HEK293 (cell line): ENCODE measurements at regions not wholly inside any gene's neighbourhood (a gene's known extent, or its start where the extent isn't known, plus 50 kb on each side); places are given as distances from the start of the nearest gene placed in this dataset.

Source experiments
- CTCF ChIA-PET: fragments of 350-600 bp; formaldehyde crosslinking; extraction: SDS; loops from one replicate; lab custom pipeline; 2021; ENCODE audit warnings: antibody characterized with exemption; lab: Yijun Ruan, JAX
- POLR2A ChIA-PET: fragments of 300-600 bp; formaldehyde crosslinking; extraction: SDS; loops from one replicate; lab custom pipeline; 2020; ENCODE audit warnings: antibody characterized with exemption, inconsistent platforms; lab: Yijun Ruan, JAX
- H3K27ac ChIP-seq: fragments of 200-500 bp; sonication (Bioruptor generic); 2 replicates; pipeline ENCODE4 v1.5.1; 2014; ENCODE audit warnings: low read depth, low read length, control low read depth, inconsistent platforms; ENCODE audit errors: extremely low read depth
- H3K36me3 ChIP-seq, 2 experiments: fragments of 200-500 bp in 1 of 2; sonication (Bioruptor generic) in 1 of 2; 1 replicate in 1 of 2; 2 replicates in 1 of 2; pipeline ENCODE4 v1.5.1; 2014 to 2017; ENCODE audit warnings: inconsistent platforms in 2 of 2, low read length in 2 of 2; ENCODE audit not compliant: control insufficient read depth in 2 of 2, insufficient read depth in 1 of 2
- H3K4me1 ChIP-seq: fragments of 200-500 bp; sonication (Bioruptor generic); 2 replicates; pipeline ENCODE4 v1.5.1; 2014; ENCODE audit warnings: mild to moderate bottlenecking, low read length, inconsistent platforms; ENCODE audit not compliant: control insufficient read depth, insufficient read depth
- H3K4me3 ChIP-seq: 2 replicates; pipeline ENCODE4 v1.5.1; 2011; ENCODE audit warnings: low read depth, mild to moderate bottlenecking, control low read depth, low read length, moderate library complexity
- H3K9me3 ChIP-seq: fragments of 200-500 bp; sonication (Bioruptor generic); 2 replicates; pipeline ENCODE4 v1.5.1; 2014; ENCODE audit warnings: low read depth, low read length, inconsistent platforms; ENCODE audit not compliant: control insufficient read depth, insufficient read depth
- GLIS1 ChIP-seq: fragments of 450-650 bp; formaldehyde crosslinking; IDR thresholded peaks from 2 replicates; pipeline ENCODE4 v1.5.1; 2016; ENCODE audit warnings: missing biosample characterization, missing genetic modification characterization
- OVOL3 ChIP-seq: fragments of 450-650 bp; formaldehyde crosslinking; IDR thresholded peaks from 2 replicates; pipeline ENCODE4 v1.5.1; 2016; ENCODE audit warnings: missing biosample characterization, missing genetic modification characterization
- REPIN1 ChIP-seq: fragments of 450-650 bp; formaldehyde crosslinking; IDR thresholded peaks from 2 replicates; pipeline ENCODE4 v1.5.1; 2017; ENCODE audit warnings: missing biosample characterization, missing genetic modification characterization, low read depth
- SCRT1 ChIP-seq: fragments of 450-650 bp; formaldehyde crosslinking; IDR thresholded peaks from 2 replicates; pipeline ENCODE4 v1.5.1; 2016; ENCODE audit warnings: missing biosample characterization, missing genetic modification characterization, borderline replicate concordance
- WT1 ChIP-seq: fragments of 450-650 bp; formaldehyde crosslinking; IDR thresholded peaks from 2 replicates; pipeline ENCODE4 v1.5.1; 2016; ENCODE audit warnings: missing biosample characterization, missing genetic modification characterization
- ZEB2 ChIP-seq: fragments of 450-650 bp; formaldehyde crosslinking; IDR thresholded peaks from 2 replicates; pipeline ENCODE4 v1.5.1; 2016; ENCODE audit warnings: missing biosample characterization, missing genetic modification characterization
- ZNF114 ChIP-seq: fragments of 450-650 bp; formaldehyde crosslinking; IDR thresholded peaks from 2 replicates; pipeline ENCODE4 v1.5.0; 2017; ENCODE audit warnings: missing biosample characterization, missing genetic modification characterization
- ZNF121 ChIP-seq: fragments of 450-650 bp; formaldehyde crosslinking; IDR thresholded peaks from 2 replicates; pipeline ENCODE4 v1.5.1; 2016; ENCODE audit warnings: missing biosample characterization, missing genetic modification characterization
- ZNF239 ChIP-seq: fragments of 450-650 bp; formaldehyde crosslinking; IDR thresholded peaks from 2 replicates; pipeline ENCODE4 v1.5.1; 2016; ENCODE audit warnings: missing biosample characterization, missing genetic modification characterization
- ZNF626 ChIP-seq: fragments of 450-650 bp; sonication (Bioruptor Pico); formaldehyde crosslinking; IDR thresholded peaks from 2 replicates; pipeline ENCODE4 v1.5.1; 2018; ENCODE audit warnings: missing biosample characterization, missing genetic modification characterization, inconsistent platforms
- ZNF670 ChIP-seq: fragments of 450-650 bp; formaldehyde crosslinking; IDR thresholded peaks from 2 replicates; pipeline ENCODE4 v1.5.1; 2016; ENCODE audit warnings: missing biosample characterization, missing genetic modification characterization, low read depth
- ZNF677 ChIP-seq: fragments of 450-650 bp; IDR thresholded peaks from 2 replicates; pipeline ENCODE4 v1.5.0; 2018; ENCODE audit warnings: missing biosample characterization, mild to moderate bottlenecking, missing genetic modification characterization, moderate library complexity
- ZNF768 ChIP-seq: fragments of 450-650 bp; formaldehyde crosslinking; IDR thresholded peaks from 2 replicates; pipeline ENCODE4 v1.5.1; 2018; ENCODE audit warnings: missing biosample characterization, mild to moderate bottlenecking, missing genetic modification characterization
- ZNF837 ChIP-seq: fragments of 450-650 bp; formaldehyde crosslinking; IDR thresholded peaks from 2 replicates; pipeline ENCODE4 v1.5.1; 2016; ENCODE audit warnings: missing biosample characterization, missing genetic modification characterization
- ZXDB ChIP-seq: fragments of 450-650 bp; formaldehyde crosslinking; IDR thresholded peaks from 2 replicates; pipeline ENCODE4 v1.5.1; 2016; ENCODE audit warnings: missing biosample characterization, missing genetic modification characterization
- TF ChIP-seq, protein P1 (sequence below): fragments of 450-650 bp; formaldehyde crosslinking; IDR thresholded peaks from 2 replicates; pipeline ENCODE4 v1.5.1; 2016; ENCODE audit warnings: missing biosample characterization, missing genetic modification characterization
- TF ChIP-seq, protein P2 (sequence below): fragments of 450-650 bp; formaldehyde crosslinking; IDR thresholded peaks from 2 replicates; pipeline ENCODE4 v1.5.1; 2016; ENCODE audit warnings: missing biosample characterization, missing genetic modification characterization
- TF ChIP-seq, protein P3 (sequence below): fragments of 450-650 bp; formaldehyde crosslinking; IDR thresholded peaks from 2 replicates; pipeline ENCODE4 v1.5.0; 2017; ENCODE audit warnings: missing biosample characterization, missing genetic modification characterization, borderline replicate concordance
- TF ChIP-seq, protein P4 (sequence below): fragments of 450-650 bp; formaldehyde crosslinking; IDR thresholded peaks from 2 replicates; pipeline ENCODE4 v1.5.1; 2016; ENCODE audit warnings: missing biosample characterization, missing genetic modification characterization

DNA sequence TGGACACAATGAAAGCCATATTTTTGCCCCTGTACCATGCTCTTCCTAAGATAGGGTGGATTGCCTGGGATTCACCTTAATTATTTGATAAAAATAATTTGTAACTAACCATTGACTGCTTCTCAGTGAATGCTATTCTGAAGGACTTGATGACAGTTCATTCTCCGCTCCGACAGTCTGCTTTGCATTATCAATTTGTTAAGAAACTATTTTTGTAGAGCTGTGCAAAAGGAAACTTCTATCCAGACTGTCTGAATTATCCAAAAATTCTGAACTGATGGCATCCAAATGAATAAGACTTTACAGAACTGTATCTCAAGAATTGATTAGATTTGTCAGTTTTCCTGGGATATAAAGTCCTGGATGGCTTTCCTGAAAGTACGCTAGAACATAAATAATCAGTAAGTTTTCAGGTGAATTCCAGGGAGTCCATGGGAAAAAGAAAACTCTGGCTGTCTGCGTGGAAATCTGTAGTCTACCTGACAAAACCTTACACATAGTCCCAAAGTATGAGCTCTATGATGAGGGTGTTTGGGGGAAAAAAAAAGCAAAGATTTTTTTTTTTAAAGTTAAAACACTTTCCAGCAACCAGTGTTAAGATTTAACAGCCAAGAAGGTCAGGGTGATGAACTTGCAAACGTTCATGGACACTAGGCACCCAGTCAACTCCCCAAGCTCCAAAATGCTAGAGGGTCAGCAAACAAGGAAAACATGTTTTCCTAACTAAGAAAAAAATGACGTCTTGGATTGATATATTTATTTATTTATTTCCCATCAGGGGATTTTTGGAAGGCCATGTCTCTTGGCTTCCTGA lies 291.1 kb upstream of the TBX3 start:
- Histone ChIP-seq H3K27ac (no peak overlapping the region), H3K4me3 (no peak overlapping the region), H3K4me1 (no peaks in the 10 kb centered on the region), H3K9me3 (no peaks in the 10 kb centered on the region), H3K36me3 (no peaks in the 10 kb centered on the region)
- no peak for TF ChIP-seq REPIN1 (tag by site-specific recombination)
- TF ChIP-seq ZNF837: no peak
- TF ChIP-seq ZNF768 (tag by site-specific recombination): no peak
- TF ChIP-seq ZNF670: no peak
- TF ChIP-seq, protein P1, sequence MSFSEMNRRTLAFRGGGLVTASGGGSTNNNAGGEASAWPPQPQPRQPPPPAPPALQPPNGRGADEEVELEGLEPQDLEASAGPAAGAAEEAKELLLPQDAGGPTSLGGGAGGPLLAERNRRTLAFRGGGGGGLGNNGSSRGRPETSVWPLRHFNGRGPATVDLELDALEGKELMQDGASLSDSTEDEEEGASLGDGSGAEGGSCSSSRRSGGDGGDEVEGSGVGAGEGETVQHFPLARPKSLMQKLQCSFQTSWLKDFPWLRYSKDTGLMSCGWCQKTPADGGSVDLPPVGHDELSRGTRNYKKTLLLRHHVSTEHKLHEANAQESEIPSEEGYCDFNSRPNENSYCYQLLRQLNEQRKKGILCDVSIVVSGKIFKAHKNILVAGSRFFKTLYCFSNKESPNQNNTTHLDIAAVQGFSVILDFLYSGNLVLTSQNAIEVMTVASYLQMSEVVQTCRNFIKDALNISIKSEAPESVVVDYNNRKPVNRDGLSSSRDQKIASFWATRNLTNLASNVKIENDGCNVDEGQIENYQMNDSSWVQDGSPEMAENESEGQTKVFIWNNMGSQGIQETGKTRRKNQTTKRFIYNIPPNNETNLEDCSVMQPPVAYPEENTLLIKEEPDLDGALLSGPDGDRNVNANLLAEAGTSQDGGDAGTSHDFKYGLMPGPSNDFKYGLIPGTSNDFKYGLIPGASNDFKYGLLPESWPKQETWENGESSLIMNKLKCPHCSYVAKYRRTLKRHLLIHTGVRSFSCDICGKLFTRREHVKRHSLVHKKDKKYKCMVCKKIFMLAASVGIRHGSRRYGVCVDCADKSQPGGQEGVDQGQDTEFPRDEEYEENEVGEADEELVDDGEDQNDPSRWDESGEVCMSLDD: no peak
- no peak for TF ChIP-seq SCRT1 (tag by site-specific recombination)
- ChIA-PET CTCF (interaction anchor here (0.6 kb wide), 2 partner anchors 175 to 304 kb away, joined by 4 to 5 read pairs; no protein-coding TSS in a partner anchor), POLR2A (no interaction called here)

DNA sequence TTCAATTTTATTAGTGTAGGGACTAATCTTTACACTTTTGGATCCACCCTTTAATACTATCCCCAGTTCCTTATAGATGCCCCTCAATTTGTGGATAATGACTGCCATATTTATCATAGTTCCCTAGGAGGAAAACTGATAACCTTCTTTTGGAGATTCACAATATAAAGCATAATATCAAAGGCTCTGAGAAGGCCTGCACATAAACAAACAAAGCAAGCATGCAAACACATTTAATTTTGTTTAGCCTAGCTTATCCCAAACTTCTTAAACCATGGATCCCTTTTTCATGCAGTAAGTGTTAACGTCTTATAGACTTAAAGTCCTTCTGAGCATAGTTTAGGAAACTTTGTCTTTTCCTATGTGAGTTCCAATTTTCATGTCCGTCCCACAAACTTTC lies 290.4 kb upstream of the TBX3 start:
- CTCF ChIA-PET: no interaction called here
- POLR2A ChIA-PET: no interaction called here
- H3K4me1 ChIP-seq: no peaks in the 10 kb centered on the region
- H3K27ac ChIP-seq: no peak overlapping the region
- TF ChIP-seq ZXDB: no peak
- TF ChIP-seq ZEB2 (tag by site-specific recombination): no peak
- TF ChIP-seq ZNF626 (tag by site-specific recombination): no peak
- no peak for TF ChIP-seq WT1
- no peak for TF ChIP-seq ZNF121 (tag by site-specific recombination)
- TF ChIP-seq, protein P2, sequence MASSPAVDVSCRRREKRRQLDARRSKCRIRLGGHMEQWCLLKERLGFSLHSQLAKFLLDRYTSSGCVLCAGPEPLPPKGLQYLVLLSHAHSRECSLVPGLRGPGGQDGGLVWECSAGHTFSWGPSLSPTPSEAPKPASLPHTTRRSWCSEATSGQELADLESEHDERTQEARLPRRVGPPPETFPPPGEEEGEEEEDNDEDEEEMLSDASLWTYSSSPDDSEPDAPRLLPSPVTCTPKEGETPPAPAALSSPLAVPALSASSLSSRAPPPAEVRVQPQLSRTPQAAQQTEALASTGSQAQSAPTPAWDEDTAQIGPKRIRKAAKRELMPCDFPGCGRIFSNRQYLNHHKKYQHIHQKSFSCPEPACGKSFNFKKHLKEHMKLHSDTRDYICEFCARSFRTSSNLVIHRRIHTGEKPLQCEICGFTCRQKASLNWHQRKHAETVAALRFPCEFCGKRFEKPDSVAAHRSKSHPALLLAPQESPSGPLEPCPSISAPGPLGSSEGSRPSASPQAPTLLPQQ (tag by site-specific recombination): no peak
- no peak for TF ChIP-seq ZNF114
- peak; percentile 69; the same call in 1 of the 2 replicates for TF ChIP-seq ZNF239 (tag by site-specific recombination)
- no peaks in the 10 kb centered on the region for H3K9me3 ChIP-seq
- no peak overlapping the region for H3K4me3 ChIP-seq
- no peaks in the 10 kb centered on the region for H3K36me3 ChIP-seq

DNA sequence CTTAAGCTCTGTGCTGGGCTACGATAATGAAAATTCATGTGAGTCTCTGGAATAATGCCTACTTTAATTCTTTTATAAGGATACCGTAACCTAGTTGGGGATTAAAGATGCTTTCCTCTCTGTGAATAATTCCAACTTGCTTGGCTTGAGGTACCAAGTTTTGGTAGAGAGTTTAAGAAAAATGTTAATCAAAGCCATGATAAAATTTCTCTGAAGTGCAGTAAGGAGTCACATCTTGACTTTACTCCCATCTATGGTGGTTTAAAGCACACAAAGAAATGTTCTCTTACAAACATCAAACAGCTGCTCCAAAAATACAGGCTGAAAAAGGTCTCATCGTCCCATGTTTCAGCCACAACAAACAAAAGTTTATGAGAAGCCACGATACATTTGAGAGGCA lies 284.8 kb upstream of the TBX3 start:
- CTCF ChIA-PET: no interaction called here
- POLR2A ChIA-PET: no interaction called here
- H3K4me1 ChIP-seq: no peaks in the 10 kb centered on the region

More for the DNA sequence above, 284.8 kb upstream of the TBX3 start:
- no peak for TF ChIP-seq GLIS1 (tag by site-specific recombination)
- TF ChIP-seq, protein P3, sequence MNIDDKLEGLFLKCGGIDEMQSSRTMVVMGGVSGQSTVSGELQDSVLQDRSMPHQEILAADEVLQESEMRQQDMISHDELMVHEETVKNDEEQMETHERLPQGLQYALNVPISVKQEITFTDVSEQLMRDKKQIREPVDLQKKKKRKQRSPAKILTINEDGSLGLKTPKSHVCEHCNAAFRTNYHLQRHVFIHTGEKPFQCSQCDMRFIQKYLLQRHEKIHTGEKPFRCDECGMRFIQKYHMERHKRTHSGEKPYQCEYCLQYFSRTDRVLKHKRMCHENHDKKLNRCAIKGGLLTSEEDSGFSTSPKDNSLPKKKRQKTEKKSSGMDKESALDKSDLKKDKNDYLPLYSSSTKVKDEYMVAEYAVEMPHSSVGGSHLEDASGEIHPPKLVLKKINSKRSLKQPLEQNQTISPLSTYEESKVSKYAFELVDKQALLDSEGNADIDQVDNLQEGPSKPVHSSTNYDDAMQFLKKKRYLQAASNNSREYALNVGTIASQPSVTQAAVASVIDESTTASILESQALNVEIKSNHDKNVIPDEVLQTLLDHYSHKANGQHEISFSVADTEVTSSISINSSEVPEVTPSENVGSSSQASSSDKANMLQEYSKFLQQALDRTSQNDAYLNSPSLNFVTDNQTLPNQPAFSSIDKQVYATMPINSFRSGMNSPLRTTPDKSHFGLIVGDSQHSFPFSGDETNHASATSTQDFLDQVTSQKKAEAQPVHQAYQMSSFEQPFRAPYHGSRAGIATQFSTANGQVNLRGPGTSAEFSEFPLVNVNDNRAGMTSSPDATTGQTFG: no peak
- no peak for TF ChIP-seq OVOL3
- TF ChIP-seq, protein P4, sequence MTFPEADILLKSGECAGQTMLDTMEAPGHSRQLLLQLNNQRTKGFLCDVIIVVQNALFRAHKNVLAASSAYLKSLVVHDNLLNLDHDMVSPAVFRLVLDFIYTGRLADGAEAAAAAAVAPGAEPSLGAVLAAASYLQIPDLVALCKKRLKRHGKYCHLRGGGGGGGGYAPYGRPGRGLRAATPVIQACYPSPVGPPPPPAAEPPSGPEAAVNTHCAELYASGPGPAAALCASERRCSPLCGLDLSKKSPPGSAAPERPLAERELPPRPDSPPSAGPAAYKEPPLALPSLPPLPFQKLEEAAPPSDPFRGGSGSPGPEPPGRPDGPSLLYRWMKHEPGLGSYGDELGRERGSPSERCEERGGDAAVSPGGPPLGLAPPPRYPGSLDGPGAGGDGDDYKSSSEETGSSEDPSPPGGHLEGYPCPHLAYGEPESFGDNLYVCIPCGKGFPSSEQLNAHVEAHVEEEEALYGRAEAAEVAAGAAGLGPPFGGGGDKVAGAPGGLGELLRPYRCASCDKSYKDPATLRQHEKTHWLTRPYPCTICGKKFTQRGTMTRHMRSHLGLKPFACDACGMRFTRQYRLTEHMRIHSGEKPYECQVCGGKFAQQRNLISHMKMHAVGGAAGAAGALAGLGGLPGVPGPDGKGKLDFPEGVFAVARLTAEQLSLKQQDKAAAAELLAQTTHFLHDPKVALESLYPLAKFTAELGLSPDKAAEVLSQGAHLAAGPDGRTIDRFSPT (tag by site-specific recombination): no peak
- no peak for TF ChIP-seq ZNF677 (tag by site-specific recombination)
- TF ChIP-seq, all 188 proteins: peak for 0
- no peak overlapping the region for H3K4me3 ChIP-seq
- H3K36me3 ChIP-seq: no peaks in the 10 kb centered on the region
- H3K9me3 ChIP-seq: no peaks in the 10 kb centered on the region
- H3K27ac ChIP-seq: no peak overlapping the region
